Mammary epithelial cell (primary cell): ENCODE measurements at regions not wholly inside any gene's neighbourhood (a gene's known extent, or its start where the extent isn't known, plus 50 kb on each side); places are given as distances from the start of the nearest gene placed in this dataset.

Source experiments
- CTCF ChIP-seq, 2 donors: IDR thresholded peaks in 1 of 2; conservative IDR thresholded peaks in 1 of 2; 2 replicates each; pipeline ENCODE4 v1.5.1; 2011 to 2012; ENCODE audit warnings: inconsistent platforms in 2 of 2, low read length in 2 of 2, mild to moderate bottlenecking in 2 of 2, control low read depth in 1 of 2, low read depth in 1 of 2; ENCODE audit not compliant: insufficient read depth in 1 of 2; ENCODE audit errors: extremely low read depth in 1 of 2
- EZH2 ChIP-seq: IDR thresholded peaks from 2 replicates; pipeline ENCODE4 v1.6.1; 2012; ENCODE audit warnings: low read length, inconsistent platforms, borderline replicate concordance

- TF ChIP-seq CTCF (conservative IDR thresholded peaks at IDR 0.05 in 1 of 2, IDR thresholded peaks at IDR 0.05 in 1 of 2; ENCODE audit: extremely low read depth in 1 of 2, insufficient read depth in 1 of 2, low read depth in 1 of 2, low read length in 2 of 2) (no peak), EZH2 (no peak)
Measured at GRCh38 chr1:106223213-106223612, 833.3 kb upstream of the PRMT6 start.
